Erythroblast (primary cell): ENCODE measurements at regions not wholly inside any gene's neighbourhood (a gene's known extent, or its start where the extent isn't known, plus 50 kb on each side); places are given as distances from the start of the nearest gene placed in this dataset.

ENCODE experiments used
- GATA1 ChIP-seq: IDR thresholded peaks from 2 replicates; pipeline ENCODE4 v1.6.1; 2011; ENCODE audit warnings: low read depth, mild to moderate bottlenecking, control low read depth, low read length, moderate library complexity
- POLR2A ChIP-seq: IDR thresholded peaks from 2 replicates; pipeline ENCODE4 v1.6.1; 2011; ENCODE audit warnings: mild to moderate bottlenecking, low read length

GRCh38 chr1:209276321-209276720, 307.2 kb upstream of the CAMK1G start:
- TF ChIP-seq POLR2A (no peak), GATA1 (no peak)
